ENCODE measurements at regions not wholly inside any gene's neighbourhood (a gene's known extent, or its start where the extent isn't known, plus 50 kb on each side); places are given as distances from the start of the nearest gene placed in this dataset.

DNA sequence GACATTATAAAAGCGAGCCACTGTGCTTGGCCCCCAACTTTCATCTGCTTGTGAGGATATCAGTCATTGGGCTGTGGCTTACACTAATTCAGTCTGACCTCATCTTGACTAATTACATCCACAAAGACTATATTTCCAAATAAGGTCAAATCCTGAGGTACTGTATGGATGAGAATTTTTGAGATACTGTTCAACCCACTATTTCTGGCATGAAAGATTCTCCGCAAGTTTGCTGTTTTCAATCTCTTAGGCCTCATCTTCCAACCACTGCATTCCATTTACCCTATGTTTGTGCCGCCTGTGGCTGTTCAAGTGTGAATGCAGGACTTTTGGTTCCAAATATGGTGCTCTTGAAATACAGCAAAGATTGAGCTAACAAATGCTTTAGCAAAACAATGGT lies 400.9 kb upstream of the SGCD start:
- DNase-seq (ENCODE audit: low spot score): peak; percentile 42

DNA sequence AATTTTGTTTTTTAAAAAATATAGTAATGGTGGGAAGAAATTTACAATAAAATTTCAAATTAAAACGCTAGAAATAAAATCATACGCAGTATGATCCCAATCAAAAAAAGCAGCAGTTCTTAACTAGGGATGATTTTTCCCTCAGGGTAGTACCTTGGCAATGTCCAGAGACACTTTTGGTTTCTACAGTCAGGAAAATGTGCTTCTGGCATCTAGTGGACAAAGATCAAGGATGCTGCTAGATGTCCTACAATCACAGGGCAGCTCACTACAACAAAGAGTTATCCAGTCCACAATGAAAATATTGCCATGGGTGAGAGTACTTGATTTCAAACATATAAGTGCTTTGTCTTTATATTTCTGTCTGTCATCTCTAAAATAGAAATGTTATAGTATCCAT lies 400.2 kb upstream of the SGCD start:
- DNase-seq (ENCODE audit: low spot score): peak; percentile 17

- no peak for DNase-seq (ENCODE audit: low spot score)
These were observed 397.9 kb upstream of the SGCD start for GRCh38 chr5:155929112-155929511.

DNA sequence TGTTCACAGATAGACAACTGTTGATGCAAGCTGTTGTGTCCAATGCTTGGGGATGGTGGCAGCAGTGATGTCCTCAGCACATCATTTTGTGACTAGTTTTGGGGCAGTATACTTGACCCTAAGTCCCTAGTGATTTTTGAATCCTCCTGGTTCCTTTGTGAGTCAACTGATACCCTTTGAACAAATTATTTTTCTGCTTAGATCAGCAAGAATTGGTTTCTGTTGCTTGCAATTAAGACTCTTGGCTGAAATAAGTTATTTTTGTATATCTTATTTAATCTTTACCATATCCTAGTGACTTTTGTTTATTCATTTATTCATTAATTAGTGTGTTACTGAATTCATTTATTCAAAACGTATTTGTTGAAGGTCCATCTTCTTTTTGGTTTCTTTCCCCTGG lies 392.0 kb upstream of the SGCD start:
- DNase-seq (ENCODE audit: low spot score): no peak

- no peak for DNase-seq (ENCODE audit: low spot score)
These were observed 391.2 kb upstream of the SGCD start for GRCh38 chr5:155935723-155936122.

- DNase-seq (ENCODE audit: low spot score): no peak
These were observed 390.2 kb upstream of the SGCD start for GRCh38 chr5:155936520-155937406.

DNA sequence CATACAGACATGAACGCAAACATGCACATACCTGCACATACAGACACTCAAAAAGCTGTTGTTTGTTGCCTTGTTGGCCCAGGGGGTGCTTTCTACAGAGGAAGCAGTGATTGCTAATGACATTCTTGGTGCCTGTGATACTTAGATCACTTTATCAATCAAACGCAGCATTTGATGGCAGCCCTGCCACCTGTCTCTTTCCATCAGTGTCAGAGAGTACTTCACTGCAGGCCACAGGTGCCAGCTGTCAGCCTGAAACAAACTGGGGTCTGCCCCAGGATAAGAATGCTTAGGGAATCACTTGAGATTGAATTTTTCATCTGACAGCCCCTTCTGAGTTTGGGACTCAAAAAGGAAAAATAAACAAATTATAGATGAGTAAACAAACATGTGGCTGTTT lies 388.9 kb upstream of the SGCD start:
- DNase-seq (ENCODE audit: low spot score): no peak

DNA sequence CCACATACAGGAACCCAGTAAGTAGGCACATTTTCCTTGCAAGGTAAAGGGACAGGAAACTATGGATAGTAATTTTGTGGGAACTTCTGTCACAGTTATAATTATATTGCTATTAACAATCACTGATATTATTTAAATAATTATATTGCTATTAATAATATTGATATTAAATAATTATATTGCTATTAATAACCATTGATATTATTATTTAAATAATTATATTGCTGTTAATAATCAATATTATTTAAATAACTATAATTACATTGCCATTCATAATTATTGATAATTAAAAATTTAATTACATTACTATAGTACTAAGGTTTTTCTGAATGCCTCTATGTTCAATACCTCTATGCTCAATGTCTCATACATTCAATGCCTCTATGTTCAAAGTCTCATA lies 385.6 kb upstream of the SGCD start:
- DNase-seq (ENCODE audit: low spot score): no peak

DNA sequence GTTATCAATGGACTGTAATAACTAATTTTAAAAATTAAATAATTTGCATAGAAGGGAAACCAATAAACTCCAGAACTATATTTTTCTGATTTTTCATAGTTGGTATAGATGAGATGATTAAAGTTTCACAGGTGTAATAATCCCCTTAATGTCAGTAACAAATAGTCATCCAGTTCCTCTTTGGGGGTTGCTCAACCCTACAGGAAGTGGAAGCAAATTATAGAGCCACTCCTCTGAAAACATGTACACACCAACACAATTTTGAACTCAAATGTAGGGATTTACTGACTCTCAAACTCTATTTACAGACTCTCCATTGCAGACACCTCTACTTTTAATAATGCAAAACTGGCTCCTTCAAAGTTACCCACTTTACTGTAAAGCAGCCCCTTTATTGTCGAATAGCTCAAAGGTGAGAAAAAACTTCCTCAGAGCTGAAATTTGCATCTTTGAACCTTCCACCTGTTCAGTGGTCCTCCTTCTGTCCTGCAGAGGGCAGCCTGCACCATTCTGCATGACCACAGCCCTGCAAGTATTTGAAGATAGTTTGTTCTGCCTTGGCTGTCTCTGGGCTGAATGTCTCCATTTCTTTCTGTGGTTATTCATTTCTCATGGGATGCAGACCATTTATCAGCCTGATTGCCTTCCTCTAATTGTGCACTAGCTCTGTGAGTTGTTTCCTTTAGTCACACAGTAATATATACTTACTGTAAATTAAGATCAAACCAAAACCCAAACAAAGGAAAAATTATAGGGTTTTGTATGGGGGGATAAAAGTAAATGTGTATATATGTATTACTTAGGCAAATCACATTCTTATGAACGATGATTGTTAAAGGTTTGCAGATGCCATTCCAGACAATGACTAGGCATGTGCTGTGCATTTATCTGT lies 383.2 kb upstream of the SGCD start:
- peak; percentile 76 for DNase-seq (ENCODE audit: low spot score)

DNA sequence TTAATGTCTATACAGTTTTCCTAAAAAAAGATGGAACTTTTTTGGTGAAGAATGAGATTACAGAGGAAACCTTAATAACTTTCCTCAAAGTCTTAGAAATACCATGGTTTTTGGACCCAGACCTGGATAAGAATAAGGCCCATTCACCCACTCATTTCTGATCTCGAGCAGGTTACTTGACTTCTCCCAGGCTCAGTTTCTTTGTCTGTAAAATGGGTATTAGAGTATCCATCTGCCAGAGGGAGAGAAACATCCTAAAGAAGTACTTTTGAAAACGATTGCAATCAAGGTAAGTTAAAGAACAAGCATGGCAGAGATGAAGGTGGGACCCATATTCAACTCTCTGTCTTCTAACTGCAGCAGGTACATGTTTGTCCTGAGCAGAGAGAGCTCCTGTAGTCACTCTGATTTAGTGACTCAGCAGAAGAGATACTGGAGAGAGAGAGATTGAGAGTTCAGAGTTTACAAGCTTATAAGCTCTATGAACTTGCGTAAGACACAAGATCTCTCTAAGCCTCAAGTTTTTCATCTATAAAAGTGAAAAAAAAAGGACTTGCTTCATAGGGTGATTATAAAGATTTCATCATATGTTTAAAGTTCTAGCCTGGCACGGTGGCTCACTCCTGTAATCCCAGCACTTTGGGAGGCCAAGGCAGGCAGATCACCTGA lies 379.4 kb upstream of the SGCD start:
- no peak for DNase-seq (ENCODE audit: low spot score)

GRCh38 chr5:155948576-155948975 lies 378.4 kb upstream of the SGCD start:
- DNase-seq (ENCODE audit: low spot score): no peak

DNA sequence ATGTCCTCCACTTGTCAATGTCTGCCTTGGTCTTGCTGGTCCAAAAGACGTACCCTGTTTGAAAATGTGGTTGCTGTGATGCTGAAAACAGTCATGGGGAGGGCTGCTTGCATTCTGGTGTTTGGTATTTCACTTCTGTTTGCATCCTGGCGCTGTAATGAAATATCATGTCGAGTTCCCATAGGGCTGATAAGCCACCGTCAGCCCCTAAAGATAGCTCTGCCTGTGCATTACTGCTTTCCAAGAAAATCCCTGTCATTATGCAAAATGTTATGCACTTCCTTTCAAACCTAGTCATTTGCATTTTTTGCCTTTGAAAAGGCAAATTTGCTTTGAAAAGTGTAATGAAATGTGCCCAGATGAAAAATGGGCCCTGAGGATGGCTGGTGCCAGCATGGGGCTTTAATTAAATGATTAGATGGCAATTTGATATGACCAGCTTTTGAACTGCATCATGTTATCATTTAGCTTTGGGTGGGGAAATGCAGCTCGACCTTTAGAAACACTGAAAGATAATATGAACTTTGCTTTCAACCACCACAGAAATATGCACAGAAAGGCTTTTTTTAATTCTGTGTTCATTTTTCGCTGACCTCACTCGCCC lies 374.4 kb upstream of the SGCD start:
- no peak for DNase-seq (ENCODE audit: low spot score)

DNA sequence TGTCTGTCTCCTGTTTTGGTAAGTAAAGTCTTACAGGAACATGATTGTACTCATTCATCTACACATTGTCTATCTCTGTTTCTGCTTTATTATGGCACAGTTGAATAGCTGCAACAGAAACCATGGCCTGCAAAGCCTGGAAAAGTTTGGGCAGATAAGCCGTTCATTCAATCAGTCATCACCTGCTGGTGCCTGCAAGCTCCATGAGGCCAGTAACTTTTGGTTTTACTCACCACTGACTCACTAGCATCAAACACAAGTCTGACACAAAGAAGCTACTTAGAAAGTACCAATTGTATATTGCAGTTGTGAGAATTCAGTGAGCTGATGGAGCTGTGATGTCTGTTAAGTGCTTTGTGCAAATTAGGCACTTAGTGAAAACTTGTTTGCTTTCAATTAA lies 373.6 kb upstream of the SGCD start:
- DNase-seq (ENCODE audit: low spot score): peak; percentile 13

GRCh38 chr5:155954701-155955445 lies 372.1 kb upstream of the SGCD start:
- DNase-seq (ENCODE audit: low spot score): peak; percentile 47

DNA sequence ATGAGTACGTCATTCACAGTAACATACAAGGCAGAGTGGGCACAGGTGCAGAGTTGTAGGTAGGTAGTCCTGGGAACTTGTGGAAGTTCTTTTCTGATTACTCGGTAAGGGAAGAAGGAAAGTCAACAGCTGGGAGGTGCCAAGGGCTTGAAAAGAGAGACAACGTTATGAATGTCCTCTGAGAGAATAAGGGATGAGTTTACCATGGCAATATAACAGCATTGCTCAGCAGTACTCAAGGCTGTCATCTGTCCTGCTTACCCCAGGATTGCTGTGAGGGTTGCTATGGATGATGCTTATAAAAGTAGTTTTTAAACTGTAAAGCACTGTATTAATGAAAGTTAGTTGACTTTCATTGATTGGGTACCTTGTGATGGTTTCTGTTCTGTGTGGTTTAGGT lies 369.1 kb upstream of the SGCD start:
- no peak for DNase-seq (ENCODE audit: low spot score)

GRCh38 chr5:155959082-155959481 lies 367.9 kb upstream of the SGCD start:
- DNase-seq (ENCODE audit: low spot score): no peak

- no peak for DNase-seq (ENCODE audit: low spot score)
These were observed 366.8 kb upstream of the SGCD start for GRCh38 chr5:155960177-155960576.

DNA sequence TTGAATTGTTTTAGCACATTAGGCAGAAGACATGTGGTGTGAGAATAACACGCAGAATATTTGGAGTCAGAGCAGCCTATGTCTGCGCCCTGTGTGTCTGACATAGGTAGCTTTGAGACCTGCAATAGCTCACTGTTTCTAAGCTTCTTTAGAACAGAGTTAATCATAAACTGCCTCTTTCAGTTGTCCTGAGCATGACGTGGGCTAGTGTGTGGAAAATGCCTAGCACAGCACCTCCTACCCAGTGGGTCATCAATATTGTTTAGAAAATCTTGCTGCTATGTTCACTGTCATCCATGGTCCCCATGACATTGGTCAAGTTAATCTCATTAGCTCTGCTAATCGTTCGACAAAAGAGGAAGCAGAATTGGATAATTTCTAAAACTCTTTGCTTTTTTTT lies 357.4 kb upstream of the SGCD start:
- no peak for DNase-seq (ENCODE audit: low spot score)

GRCh38 chr5:155974369-155974768 lies 352.6 kb upstream of the SGCD start:
- no peak for DNase-seq (ENCODE audit: low spot score)

- DNase-seq (ENCODE audit: low spot score): peak; percentile 63
These were observed 348.1 kb upstream of the SGCD start for GRCh38 chr5:155978850-155979249.

- DNase-seq (ENCODE audit: low spot score): no peak
These were observed 344.6 kb upstream of the SGCD start for GRCh38 chr5:155982354-155982753.
